ENCODE measurements at regions not wholly inside any gene's neighbourhood (a gene's known extent, or its start where the extent isn't known, plus 50 kb on each side); places are given as distances from the start of the nearest gene placed in this dataset.
"Not testable (repeated sequence)": the region's sequence is repeated elsewhere in the genome, so short reads cannot be mapped to it uniquely, and the experiment has no call there.

DNA sequence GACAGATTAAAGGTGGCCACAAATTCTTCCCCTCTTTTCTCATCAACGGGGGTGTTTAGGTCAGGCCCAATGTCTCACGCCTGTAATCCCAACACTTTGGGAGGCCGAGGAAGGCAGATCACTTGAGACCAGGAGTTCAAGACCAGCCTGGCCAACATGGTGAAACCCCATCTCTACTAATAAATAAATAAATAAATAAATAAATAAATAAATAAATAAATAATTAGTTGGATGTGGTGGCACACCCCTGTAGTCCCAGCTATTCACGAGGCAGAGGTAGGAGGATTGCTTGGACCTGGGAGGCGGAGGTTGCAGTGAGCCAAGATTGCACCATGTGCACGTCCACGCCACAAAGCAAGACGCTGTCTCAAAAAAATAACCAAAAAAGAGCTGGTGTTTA, 180.7 kb downstream of the FASLG start:
- not testable (repeated sequence) for DNase-seq

- no peak for DNase-seq
Observed at GRCh38 chr1:172843444-172843843, 184.5 kb downstream of the FASLG start.

GRCh38 chr1:172845371-172845770, 186.5 kb downstream of the FASLG start:
- DNase-seq, result no peak

- DNase-seq, result no peak
Observed at GRCh38 chr1:172845865-172846264, 187.0 kb downstream of the FASLG start.

- not testable (repeated sequence) for DNase-seq
Observed at GRCh38 chr1:172847814-172848213, 188.9 kb downstream of the FASLG start.

DNA sequence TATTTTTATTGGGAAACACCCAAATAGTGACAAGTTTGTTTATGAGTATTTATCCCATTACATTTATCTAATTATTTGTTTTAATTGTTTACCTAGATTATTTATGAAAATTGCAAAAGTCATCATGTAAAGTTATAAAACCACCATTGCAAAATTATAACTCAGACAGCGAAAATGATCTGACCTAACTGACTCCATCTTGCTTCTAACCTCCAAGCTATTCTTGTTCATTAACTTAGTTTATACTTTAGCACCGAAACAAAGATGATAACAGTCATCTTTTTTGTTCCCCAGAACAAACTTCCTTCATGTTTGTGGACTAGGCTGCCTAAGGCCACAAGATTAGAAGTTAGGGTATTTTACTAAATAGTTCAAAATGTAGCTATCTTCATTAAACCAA, 190.8 kb downstream of the FASLG start:
- DNase-seq, result no peak

GRCh38 chr1:172851077-172851476, 192.2 kb downstream of the FASLG start:
- DNase-seq, result no peak

DNA sequence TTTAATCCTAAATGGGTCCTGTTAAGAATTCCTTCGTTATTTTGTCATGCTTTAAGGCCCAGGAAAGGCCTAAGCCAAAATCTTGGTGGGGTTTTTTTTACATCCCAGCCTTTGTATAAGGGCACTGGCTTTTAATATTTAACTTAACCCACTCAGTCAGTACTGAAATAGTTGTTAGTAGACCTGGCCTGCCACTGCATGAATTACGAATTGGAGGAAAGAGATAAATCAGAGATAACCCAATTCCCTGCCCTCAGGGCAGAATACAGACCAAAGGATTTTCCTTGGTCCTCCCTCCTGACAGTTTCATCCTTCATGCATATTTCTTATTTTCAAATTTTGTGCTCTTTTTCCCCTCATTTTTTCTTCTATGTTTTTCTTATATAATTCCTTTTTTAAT, 193.0 kb downstream of the FASLG start:
- no peak for DNase-seq

- DNase-seq, result not testable (repeated sequence)
Observed at GRCh38 chr1:172855983-172856382, 194.8 kb downstream of the TNFSF18 start.

DNA sequence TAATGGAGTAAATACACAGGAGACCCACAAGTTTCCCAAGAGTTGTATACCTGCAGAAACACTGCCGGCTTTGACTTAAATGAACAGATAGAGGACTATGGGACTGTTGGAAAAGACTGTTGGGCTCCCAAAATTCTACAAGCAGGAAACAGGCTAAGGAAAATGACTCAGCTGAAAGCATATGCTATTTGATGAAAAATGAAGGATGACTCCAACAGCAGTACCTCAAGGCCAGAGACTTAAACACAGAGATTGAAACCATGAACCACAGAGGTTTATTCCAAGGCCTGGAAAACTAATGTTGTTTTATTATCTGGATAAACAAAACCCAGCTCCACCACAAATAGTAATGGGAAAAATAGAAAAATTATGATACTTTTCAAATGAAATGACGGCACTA, 187.7 kb downstream of the TNFSF18 start:
- DNase-seq, result no peak

DNA sequence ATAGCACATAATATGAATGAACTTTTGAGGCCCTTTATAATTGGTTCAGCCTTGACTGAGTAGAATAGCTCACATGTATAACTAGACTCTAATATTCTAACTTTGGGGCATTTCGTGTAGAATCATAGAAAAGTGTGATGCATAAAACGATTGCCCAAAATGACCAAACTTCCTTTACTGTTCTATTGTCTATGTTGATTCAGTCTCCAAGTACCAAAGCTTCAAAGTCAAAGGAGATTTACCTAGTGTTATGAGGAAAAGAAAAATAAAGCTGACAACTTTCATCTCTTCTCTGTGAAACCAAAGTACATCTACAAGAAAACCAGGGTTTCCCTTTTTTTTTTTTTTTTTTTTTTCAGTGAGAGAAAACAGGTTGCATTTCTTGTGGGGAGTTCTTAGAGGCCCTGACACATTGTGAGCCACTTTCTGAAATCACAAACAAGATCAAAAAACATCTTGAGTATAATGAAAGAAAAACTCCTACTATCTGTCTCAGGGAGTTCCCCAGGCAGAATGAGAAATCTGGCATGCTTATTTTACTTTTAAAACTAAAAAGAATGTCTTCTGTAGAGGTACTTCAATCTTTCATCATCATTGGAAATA, 183.4 kb downstream of the TNFSF18 start:
- DNase-seq, result no peak

DNA sequence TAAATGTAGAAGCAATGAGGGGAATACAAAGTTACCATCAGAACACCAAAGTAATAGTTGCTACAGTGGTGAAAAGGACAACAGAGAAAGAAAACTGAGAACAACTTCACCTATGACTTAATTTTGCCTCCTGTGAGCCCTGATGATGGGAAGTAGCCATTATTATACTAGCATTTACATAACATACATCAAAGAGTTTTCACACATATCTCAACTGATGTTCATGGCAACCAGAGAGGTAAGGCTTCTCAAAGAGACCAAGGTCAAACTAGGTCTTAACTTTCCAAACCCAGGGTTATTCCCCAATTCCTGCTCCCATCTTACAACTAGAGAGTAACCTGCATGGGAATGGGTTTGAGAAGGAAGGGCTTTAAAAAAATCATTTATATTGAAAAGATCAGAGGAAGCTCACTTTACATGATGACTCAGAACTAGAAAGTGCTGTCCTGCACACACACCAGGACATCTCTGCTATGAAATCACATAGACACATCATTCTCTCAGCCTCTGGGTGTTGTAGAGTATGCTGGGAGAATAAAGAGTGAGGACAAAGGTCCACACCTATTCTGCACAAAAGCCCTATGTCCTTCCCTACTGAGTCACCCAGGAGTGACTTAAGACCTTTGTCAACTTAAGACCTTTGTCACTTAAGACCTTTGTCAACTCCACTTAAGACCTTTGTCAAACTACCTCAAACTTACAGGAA, 179.7 kb downstream of the TNFSF18 start:
- DNase-seq, result no peak

- no peak for DNase-seq
Observed at GRCh38 chr1:172874950-172875349, 175.8 kb downstream of the TNFSF18 start.

GRCh38 chr1:172875892-172876291, 174.8 kb downstream of the TNFSF18 start:
- DNase-seq, result no peak

DNA sequence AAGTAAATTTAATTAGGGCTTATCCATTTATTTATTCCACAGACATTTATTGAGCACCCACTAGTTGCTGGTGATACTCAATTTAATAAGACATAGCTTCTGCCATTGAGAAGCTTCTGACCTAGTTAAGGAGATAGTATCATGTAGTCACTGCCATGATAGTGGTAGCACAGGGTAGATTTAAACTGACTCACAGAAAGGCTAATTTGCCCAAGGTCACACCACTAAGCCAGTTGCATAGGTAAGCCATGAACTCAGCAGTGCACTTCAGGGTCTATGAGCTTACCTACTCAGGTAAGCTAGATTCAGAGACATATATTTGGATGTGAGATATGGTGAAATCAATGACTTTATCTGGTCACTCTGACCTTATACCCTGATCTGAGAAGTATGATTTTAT, 168.4 kb downstream of the TNFSF18 start:
- no peak for DNase-seq

GRCh38 chr1:172882791-172883386, 167.9 kb downstream of the TNFSF18 start:
- DNase-seq, result no peak

DNA sequence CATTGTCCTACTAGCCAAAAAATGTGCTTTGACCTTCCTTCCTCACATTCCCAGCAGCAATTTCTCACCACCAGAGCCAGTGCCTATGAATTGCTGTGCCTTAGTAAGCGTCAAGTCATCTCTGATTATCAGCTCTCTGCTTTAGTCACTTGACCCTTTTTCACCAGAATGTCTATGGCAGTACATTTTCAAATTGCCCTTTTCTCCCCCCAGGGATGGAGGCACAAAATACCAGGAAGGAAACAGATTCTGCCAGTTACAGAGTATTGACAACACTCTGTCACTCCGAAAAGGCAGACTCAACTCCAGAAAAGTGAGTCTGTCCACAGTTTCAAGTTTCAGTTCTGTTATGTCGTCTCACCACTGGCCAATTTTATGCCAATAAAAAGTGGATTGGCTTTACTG, 167.4 kb downstream of the TNFSF18 start:
- DNase-seq, result no peak

DNA sequence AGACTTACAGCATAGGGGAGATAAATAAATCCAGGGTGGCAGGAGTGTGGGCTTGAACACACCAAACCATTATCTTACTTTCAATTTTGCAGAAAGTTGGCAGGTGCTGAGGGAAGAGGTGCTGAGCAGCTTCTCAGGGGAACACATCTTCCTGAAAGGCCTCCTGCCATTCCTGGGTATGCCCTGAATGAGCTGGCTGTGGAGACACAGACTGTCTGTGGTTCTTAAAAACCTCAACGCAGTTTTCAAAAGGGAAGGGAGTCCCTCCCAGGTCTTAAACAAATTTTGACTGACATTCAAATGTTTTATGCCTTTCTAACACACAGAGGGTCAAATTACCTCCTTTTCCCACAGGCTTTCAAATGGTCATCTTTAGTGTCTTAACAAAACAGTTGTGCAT, 166.9 kb downstream of the TNFSF18 start:
- DNase-seq, result no peak

DNA sequence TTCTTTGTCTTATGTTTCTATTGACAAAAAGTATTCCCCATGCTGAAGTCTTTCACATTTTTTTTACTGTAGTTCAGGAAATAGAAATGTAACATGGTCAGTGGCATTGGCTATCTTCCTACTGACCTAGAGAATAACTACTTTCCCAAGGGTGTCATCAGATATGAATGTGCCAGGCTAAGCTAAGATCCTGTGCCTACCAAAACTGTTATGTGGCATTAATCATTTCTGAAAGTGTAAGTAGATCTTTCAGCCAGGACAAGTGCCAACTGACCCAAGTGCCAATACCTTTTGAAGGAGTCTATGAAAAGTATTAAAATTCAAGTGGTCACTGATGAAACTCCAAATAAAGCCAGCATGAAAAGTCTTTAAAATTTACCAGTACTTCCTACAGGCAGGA, 165.3 kb downstream of the TNFSF18 start:
- DNase-seq, result no peak

DNA sequence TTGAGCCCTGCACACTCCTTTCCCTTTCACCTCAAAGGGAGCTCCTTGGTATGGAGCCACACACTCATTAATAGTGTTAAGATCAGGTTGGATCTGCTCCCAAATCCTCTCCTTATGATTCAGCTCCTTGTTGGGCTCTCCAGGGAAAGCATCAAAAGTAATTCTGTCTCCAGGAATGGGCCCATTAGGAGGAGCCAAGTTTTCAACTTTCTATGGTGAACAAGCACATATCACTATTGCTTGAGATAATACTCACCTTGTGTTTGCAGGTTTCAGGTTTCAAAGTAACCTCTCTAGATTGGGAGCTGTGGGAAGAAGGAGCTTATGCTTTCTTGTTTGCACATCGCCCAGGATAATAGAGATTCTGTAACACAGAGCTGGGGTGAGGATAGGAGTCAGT, 164.8 kb downstream of the TNFSF18 start:
- no peak for DNase-seq

GRCh38 chr1:172887162-172887561, 163.6 kb downstream of the TNFSF18 start:
- no peak for DNase-seq

- no peak for DNase-seq
Observed at GRCh38 chr1:172893146-172893841, 157.4 kb downstream of the TNFSF18 start.

- no peak for DNase-seq
Observed at GRCh38 chr1:172894349-172895049, 156.2 kb downstream of the TNFSF18 start.
